CD4-positive, alpha-beta T cell treated with Interleukin-1 beta for 1 hour (primary cell): ENCODE measurements at regions not wholly inside any gene's neighbourhood (a gene's known extent, or its start where the extent isn't known, plus 50 kb on each side); places are given as distances from the start of the nearest gene placed in this dataset.
A peak's percentile ranks its signal among the peaks of the same experiment; 100 is the strongest.
"Not testable (repeated sequence)": the region's sequence is repeated elsewhere in the genome, so short reads cannot be mapped to it uniquely, and the experiment has no call there.

Experiments used
- DNase-seq, 2 donors: peaks; one replicate each; pipeline ENCODE4 v3.0.0-alpha.2; 2020 to 2022

DNA sequence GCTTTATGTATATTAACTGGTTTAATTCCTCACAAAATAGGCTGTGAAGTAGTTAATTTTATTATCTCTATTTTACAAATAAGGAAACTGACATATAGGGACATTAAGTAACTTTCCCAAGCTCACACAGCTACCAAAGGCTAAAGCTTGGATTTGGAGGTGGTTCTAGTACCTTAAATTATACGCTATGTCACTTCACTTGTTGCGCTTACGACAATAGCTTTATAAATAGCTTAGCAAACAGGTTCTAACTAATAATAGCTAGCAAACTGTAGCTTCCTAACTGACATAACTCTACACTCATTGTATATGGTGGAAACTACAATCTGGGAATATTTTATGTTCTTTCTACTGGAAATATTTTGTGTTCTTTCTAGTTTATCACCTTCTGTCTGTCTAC is 666.4 kb upstream of the CPEB2 start:
- DNase-seq: no peak

DNA sequence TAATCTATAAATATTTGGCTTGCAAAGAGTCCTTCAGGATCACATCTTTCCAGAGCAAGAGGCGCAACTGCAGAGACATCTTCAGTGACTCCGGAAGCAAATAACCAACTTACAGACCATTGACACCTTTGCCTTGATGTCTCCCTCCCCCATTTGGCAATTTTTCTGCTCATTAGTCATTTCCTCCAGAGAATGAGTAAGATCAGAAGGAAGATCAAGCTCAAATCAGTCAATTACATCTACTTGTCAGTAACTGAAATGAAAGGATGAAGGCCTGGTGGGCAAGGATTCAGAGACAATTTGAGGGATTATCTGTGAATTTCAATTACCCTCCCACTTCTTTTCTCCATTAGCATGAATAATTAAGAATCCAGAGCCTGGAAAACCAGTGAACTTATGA is 665.6 kb upstream of the CPEB2 start:
- DNase-seq: no peak

GRCh38 chr4:14337892-14338584 is 664.2 kb upstream of the CPEB2 start:
- DNase-seq: no peak

DNA sequence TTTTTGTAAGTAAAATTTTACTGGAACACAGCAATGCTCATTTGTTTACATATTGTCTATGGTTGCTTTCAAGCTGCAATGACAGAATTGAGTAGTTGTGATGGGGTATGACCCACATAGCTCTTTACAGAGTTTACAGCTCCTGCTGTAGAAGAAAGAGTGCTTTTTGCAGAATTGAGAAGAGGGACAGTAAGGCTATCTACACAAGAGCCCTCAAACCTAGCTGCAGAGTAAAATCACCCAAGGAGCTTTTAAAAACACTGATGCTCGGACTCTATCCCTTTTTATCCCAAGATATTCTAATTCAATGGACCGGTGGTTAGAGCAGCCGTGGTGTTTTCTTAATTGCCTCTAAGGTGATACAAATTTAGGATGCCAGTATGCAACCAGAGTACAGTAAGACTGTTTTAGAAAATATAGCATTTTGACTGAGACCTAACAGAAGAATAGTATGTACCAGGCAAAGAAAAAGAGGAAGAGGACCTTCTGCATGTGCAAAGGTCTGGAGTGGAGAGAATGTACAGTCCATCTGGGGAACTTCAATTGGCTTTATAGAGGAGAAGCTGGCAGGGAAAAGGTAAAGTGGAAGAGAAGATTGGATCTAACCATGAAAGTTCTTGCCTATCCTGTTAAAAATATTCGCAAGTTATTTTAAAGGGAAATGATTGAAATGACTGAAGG is 663.6 kb upstream of the CPEB2 start:
- DNase-seq: no peak

DNA sequence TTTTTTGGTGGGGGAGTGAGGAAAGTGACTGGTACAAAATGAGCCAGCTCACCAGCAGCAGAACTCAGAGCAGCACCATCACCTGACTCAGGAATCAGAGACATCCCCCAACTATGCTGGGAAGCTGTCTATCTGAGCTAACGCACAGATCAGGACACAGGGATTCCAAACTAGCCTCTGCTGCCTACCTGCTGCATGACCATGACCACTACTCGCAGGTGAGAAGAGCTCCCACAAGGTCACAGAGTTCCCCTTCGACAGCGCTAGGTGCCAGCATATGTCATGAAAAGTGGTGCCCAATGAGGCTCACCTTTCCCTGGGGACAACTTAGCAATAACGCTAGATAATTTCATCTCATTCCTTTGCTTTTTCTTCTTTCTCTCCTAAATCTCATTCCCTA is 662.6 kb upstream of the CPEB2 start:
- no peak for DNase-seq

DNA sequence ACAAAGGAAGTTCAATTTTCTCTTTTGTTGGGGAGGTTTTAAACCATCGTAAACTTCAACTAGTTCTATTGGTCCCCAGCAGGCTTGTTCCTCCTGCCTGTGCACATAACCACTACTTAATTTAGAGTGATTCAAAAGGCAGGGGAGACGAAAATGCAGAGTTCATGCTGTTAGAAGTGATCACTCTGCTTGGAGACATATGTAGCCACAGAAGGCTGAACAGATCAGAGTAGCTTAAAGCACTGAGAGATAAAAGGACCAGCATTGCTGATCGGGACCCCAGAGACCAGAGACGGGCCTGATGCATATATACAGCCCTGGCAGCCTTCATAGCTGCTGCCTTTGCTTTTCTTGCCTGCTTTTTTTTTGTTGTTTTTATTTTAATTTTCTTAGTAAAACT is 662.0 kb upstream of the CPEB2 start:
- DNase-seq: no peak

- DNase-seq: no peak
Measured at GRCh38 chr4:14343961-14344360, 658.3 kb upstream of the CPEB2 start.

- peak; percentile 1 to 32 for DNase-seq
Measured at GRCh38 chr4:14345356-14345775, 656.9 kb upstream of the CPEB2 start.

- DNase-seq: no peak
Measured at GRCh38 chr4:14347526-14347925, 654.8 kb upstream of the CPEB2 start.

GRCh38 chr4:14348506-14348905 is 653.8 kb upstream of the CPEB2 start:
- no peak for DNase-seq

- DNase-seq: not testable (repeated sequence)
Measured at GRCh38 chr4:14358544-14359160, 643.6 kb upstream of the CPEB2 start.

DNA sequence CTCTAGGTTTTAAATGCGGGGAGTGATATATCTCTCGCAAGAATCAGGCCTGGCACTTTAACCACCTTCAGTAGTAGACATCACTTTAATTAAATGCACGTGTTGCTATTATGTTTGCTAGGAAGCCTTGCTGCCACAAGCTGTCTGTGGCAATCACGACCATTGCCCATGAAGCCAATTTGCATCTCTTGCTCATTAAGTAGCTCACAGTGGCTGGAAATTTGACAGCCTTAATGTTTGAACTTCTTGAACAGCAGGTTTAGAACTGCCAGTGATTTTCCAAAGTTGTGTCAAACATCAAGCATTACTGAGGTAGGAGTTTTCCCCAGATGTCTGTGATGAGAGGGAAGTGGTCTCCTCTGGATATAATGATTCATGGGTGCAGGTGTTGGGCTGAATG is 642.3 kb upstream of the CPEB2 start:
- no peak for DNase-seq

- no peak for DNase-seq
Measured at GRCh38 chr4:14361084-14361483, 641.2 kb upstream of the CPEB2 start.

GRCh38 chr4:14362385-14362784 is 639.9 kb upstream of the CPEB2 start:
- no peak for DNase-seq

DNA sequence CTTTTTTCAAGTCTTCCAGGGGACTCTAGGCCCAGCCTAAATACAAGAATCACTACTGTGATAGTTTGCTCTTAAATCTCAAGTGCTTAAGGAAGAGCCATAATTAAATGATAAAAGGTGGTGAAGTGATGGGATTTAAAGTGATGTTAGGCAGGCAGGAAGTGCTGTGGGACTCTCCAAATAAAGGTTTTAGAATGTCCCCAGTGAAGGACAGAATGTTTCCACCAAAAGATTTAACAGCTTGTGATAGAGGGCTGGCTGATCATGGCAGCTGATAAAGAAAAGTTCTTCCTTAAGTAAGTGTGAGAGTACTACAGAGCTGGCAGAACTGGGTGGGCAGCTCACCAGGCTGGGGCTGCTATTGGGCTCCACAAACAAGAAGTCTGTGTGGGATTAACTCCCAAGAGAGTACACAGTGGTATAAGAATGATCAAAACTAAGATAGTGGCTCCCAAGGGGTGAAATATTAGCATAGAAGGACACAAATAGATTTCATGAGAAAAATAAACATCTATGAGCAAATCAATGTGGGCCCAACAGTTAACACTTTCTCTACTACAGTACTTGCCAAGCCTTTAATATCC is 637.2 kb upstream of the CPEB2 start:
- no peak for DNase-seq

DNA sequence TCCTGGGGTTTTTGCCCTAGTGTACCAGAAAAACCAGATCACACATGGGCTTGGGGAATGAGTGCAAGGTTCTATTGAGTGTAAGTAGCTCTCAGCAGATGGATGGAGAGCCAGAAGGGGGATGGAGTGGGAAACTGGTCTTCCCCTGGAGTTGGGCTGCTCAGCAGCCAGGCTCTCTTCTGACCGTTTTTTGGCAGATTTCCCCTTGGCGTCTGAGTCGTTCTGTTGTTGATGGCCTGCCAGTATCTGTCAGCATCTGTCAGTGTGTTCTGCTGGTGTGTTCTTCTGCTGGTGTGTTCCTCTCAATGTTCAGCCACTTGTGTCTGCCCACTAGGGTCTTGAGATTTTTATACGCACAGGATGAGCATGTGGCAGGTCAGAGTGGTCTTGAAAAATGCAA is 633.9 kb upstream of the CPEB2 start:
- no peak for DNase-seq

GRCh38 chr4:14371131-14371530 is 631.1 kb upstream of the CPEB2 start:
- DNase-seq: no peak

DNA sequence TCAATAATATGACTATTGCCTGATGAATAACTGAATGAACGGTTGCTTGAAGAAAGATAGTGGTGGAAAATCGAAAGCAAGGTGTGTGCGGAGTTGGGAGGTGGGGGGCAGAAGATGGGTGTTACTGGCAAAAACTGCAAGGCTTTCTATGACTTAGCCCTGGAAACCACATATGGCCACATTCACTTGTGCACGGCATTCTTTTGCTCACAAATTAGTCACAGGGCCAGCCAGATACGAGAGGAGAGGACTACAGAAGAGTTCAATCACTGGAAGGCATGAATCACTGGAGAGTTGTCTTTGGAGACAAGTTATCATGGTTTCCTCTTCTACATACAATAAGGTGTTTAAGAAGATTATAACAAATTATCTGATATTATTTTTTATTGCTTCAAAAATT is 626.5 kb upstream of the CPEB2 start:
- DNase-seq: no peak

- DNase-seq: no peak
Measured at GRCh38 chr4:14379183-14379582, 623.1 kb upstream of the CPEB2 start.

- DNase-seq: no peak
Measured at GRCh38 chr4:14383652-14384051, 618.6 kb upstream of the CPEB2 start.

- DNase-seq: no peak
Measured at GRCh38 chr4:14384824-14385223, 617.5 kb upstream of the CPEB2 start.

DNA sequence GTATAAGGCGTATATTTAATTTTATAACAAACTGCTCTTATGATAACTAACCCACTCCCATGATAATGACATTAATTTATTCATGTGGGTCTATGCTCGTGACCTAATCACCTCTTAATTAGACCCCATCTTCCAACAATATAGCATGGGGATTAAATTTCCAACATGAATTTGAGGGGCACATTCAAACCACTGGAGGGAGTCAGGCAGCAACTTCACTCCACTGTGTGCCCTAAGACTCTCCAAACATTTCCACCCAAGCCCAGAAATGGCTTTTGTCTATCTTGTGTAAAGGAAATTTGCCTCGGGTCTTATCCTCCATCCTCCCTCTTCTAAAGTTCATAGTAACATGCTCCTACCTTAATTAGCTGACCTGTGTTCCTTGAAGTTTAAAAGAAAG is 616.1 kb upstream of the CPEB2 start:
- DNase-seq: no peak

DNA sequence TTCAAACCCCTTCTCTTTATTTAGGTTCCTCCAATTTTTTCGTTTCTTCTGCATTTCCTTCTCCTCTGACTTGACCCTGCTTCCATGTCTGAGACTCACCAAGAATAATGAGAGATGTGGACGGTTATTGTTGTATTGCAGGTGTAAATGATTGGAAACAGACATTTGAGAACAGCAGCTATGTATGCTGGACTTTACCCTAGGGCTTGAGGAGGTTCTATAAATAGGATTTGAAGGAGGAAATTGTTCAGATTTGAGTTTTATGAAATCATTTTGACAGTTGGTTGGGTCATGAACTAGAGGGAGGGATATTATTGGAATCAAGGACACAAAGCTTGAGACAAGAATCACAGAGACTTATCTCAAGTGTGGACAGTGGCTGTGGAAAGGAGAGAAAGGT is 614.6 kb upstream of the CPEB2 start:
- no peak for DNase-seq

DNA sequence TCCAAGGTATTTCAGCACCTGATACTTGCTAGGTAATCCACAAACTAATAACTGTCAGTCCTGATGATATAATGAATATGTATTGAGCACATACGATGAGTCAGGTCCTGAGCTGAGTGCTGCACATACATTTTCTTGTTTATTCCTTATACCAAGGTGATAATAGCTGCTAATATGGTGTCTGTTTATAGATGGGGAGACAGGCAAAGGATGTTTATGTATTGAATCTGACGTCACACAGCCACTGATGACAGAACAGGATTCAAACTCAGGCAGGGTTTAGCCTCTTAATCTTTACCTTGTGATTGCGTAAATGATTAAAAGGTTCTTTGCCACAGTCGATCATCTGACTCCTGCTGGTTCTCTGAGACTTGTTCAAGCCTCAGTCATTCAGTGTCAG is 609.9 kb upstream of the CPEB2 start:
- DNase-seq: no peak
